Endothelial cell of hepatic sinusoid (primary cell): ENCODE measurements at regions not wholly inside any gene's neighbourhood (a gene's known extent, or its start where the extent isn't known, plus 50 kb on each side); places are given as distances from the start of the nearest gene placed in this dataset.

Source experiments
- in situ Hi-C: cut with HindIII; loops from 2 replicates; pipeline ENCODE4 v1.10.0; 2017; ENCODE audit warnings: low sequenced_read_pairs

- in situ Hi-C loops: no loop called here
These were observed 143.1 kb downstream of the SLC41A2 start for GRCh38 chr12:104814944-104815343.
